ENCODE measurements at regions not wholly inside any gene's neighbourhood (a gene's known extent, or its start where the extent isn't known, plus 50 kb on each side); places are given as distances from the start of the nearest gene placed in this dataset.

- POLR2A ChIA-PET = no interaction called here
- ATAC-seq (ENCODE audit: low read depth) = no peak
Measured at GRCh38 chr5:117261948-117262571, 687.4 kb upstream of the SEMA6A start.

GRCh38 chr5:117255211-117256027, 680.8 kb upstream of the SEMA6A start:
- intact Hi-C loops (cut with micrococcal nuclease) = no loop called here
- no peaks in the 10 kb centered on the region for H3K4me1 Mint-ChIP-seq
- POLR2A ChIA-PET = no interaction called here
- H3K4me3 Mint-ChIP-seq = no peak overlapping the region
- ATAC-seq (ENCODE audit: low read depth) (no peak), DNase-seq (no peak)
- TF ChIP-seq CTCF (IDR thresholded peaks at IDR 0.05) = no peak
- no peaks in the 10 kb centered on the region for H3K36me3 Mint-ChIP-seq (ENCODE audit: low read depth)
- H3K9me3 Mint-ChIP-seq = peaks cover 4% of the 10 kb centered on the region
- CTCF ChIA-PET = no interaction called here
- H3K27ac Mint-ChIP-seq = no peak overlapping the region
- H3K27me3 Mint-ChIP-seq = no peaks in the 10 kb centered on the region

More at GRCh38 chr5:117261948-117262571, 687.4 kb upstream of the SEMA6A start:
- no peaks in the 10 kb centered on the region for H3K36me3 Mint-ChIP-seq (ENCODE audit: low read depth)
- CTCF ChIA-PET = no interaction called here
- H3K9me3 Mint-ChIP-seq = peaks cover 5% of the 10 kb centered on the region
- intact Hi-C loops (cut with micrococcal nuclease) = no loop called here
- no peak for DNase-seq
- no peak overlapping the region for H3K27ac Mint-ChIP-seq
- TF ChIP-seq CTCF (IDR thresholded peaks at IDR 0.05) = no peak
- H3K4me1 Mint-ChIP-seq = no peaks in the 10 kb centered on the region
- H3K27me3 Mint-ChIP-seq = no peaks in the 10 kb centered on the region
- H3K4me3 Mint-ChIP-seq = no peak overlapping the region

GRCh38 chr5:117252566-117252965, 677.9 kb upstream of the SEMA6A start:
- POLR2A ChIA-PET = no interaction called here
- Mint-ChIP-seq H3K27me3 (no peaks in the 10 kb centered on the region), H3K4me1 (no peaks in the 10 kb centered on the region), H3K27ac (no peak overlapping the region), H3K9me3 (peaks cover 4% of the 10 kb centered on the region), H3K4me3 (no peak overlapping the region), H3K36me3 (ENCODE audit: low read depth) (no peaks in the 10 kb centered on the region)
- no peak for TF ChIP-seq CTCF (IDR thresholded peaks at IDR 0.05)
- intact Hi-C loops (cut with micrococcal nuclease) = no loop called here
- CTCF ChIA-PET = no interaction called here
- ATAC-seq (ENCODE audit: low read depth) (no peak), DNase-seq (no peak)

GRCh38 chr5:117249086-117249815, 674.6 kb upstream of the SEMA6A start:
- ChIA-PET CTCF (no interaction called here), POLR2A (no interaction called here)
- Mint-ChIP-seq H3K27ac (no peak overlapping the region), H3K36me3 (ENCODE audit: low read depth) (no peaks in the 10 kb centered on the region), H3K4me1 (no peaks in the 10 kb centered on the region), H3K9me3 (peaks cover 4% of the 10 kb centered on the region), H3K27me3 (no peaks in the 10 kb centered on the region), H3K4me3 (no peak overlapping the region)
- intact Hi-C loops (cut with micrococcal nuclease) = no loop called here
- no peak for DNase-seq
- TF ChIP-seq CTCF (IDR thresholded peaks at IDR 0.05) = no peak
- no peak for ATAC-seq (ENCODE audit: low read depth)

GRCh38 chr5:117246424-117246823, 671.8 kb upstream of the SEMA6A start:
- no peak for TF ChIP-seq CTCF (IDR thresholded peaks at IDR 0.05)

More at GRCh38 chr5:117246424-117246823, 671.8 kb upstream of the SEMA6A start:
- H3K4me3 Mint-ChIP-seq = no peak overlapping the region
- H3K27ac Mint-ChIP-seq = no peak overlapping the region
- no peaks in the 10 kb centered on the region for H3K36me3 Mint-ChIP-seq (ENCODE audit: low read depth)
- H3K27me3 Mint-ChIP-seq = no peaks in the 10 kb centered on the region
- no peak for ATAC-seq (ENCODE audit: low read depth)
- no peaks in the 10 kb centered on the region for H3K9me3 Mint-ChIP-seq
- DNase-seq = no peak
- ChIA-PET CTCF (no interaction called here), POLR2A (no interaction called here)
- H3K4me1 Mint-ChIP-seq = no peaks in the 10 kb centered on the region
- intact Hi-C loops (cut with micrococcal nuclease) = no loop called here

All from activated B cell treated with CpG ODN at 0.5 μM for 24 hours (primary cell).